Nephron progenitor cell (in vitro differentiated cells): ENCODE measurements at regions not wholly inside any gene's neighbourhood (a gene's known extent, or its start where the extent isn't known, plus 50 kb on each side); places are given as distances from the start of the nearest gene placed in this dataset.

Experiments
- DNase-seq: peaks from one replicate; pipeline ENCODE4 v3.0.0; 2021
- H3K27ac Mint-ChIP-seq: 2 replicates; pipeline ENCODE4 v1.8.0; 2021; ENCODE audit warnings: mild to moderate bottlenecking, moderate library complexity, mixed read lengths
- H3K27me3 Mint-ChIP-seq: 2 replicates; pipeline ENCODE4 v1.8.0; 2021; ENCODE audit warnings: mild to moderate bottlenecking, low read depth, mixed read lengths; ENCODE audit not compliant: poor library complexity
- H3K36me3 Mint-ChIP-seq: 2 replicates; pipeline ENCODE4 v1.8.0; 2021; ENCODE audit warnings: low read depth, mixed read lengths
- H3K4me1 Mint-ChIP-seq: 2 replicates; pipeline ENCODE4 v1.8.0; 2021; ENCODE audit warnings: mixed read lengths
- H3K4me3 Mint-ChIP-seq: 2 replicates; pipeline ENCODE4 v1.8.0; 2021; ENCODE audit warnings: mild to moderate bottlenecking, moderate library complexity, mixed read lengths
- H3K9me3 Mint-ChIP-seq: 2 replicates; pipeline ENCODE4 v1.8.0; 2021; ENCODE audit warnings: mild to moderate bottlenecking, moderate library complexity, mixed read lengths
- CTCF ChIP-seq: fragments of 200-600 bp; sonication (generic); IDR thresholded peaks from 2 replicates; pipeline ENCODE4 v1.5.0; 2021; ENCODE audit warnings: antibody characterized with exemption

GRCh38 chr3:70120357-70120966, 120.9 kb downstream of the SAMMSON start:
- Mint-ChIP-seq H3K4me1 (no peaks in the 10 kb centered on the region), H3K9me3 (peaks cover 8% of the 10 kb centered on the region), H3K4me3 (no peak overlapping the region), H3K36me3 (no peaks in the 10 kb centered on the region), H3K27ac (no peak overlapping the region), H3K27me3 (no peaks in the 10 kb centered on the region)
- peak; percentile 52 for DNase-seq
- TF ChIP-seq CTCF, result peak; percentile 35

GRCh38 chr3:70127192-70127591, 127.7 kb downstream of the SAMMSON start:
- Mint-ChIP-seq H3K36me3 (no peaks in the 10 kb centered on the region), H3K9me3 (no peaks in the 10 kb centered on the region), H3K27me3 (peaks cover 10% of the 10 kb centered on the region), H3K27ac (no peak overlapping the region), H3K4me1 (peaks cover 8% of the 10 kb centered on the region), H3K4me3 (no peak overlapping the region)
- no peak for DNase-seq
- TF ChIP-seq CTCF, result no peak

- Mint-ChIP-seq H3K36me3 (no peaks in the 10 kb centered on the region), H3K9me3 (no peaks in the 10 kb centered on the region)
- no peak for DNase-seq
These were observed 137.8 kb downstream of the SAMMSON start for GRCh38 chr3:70137366-70137765.

GRCh38 chr3:70138606-70139005, 139.1 kb downstream of the SAMMSON start:
- H3K36me3 Mint-ChIP-seq, result no peaks in the 10 kb centered on the region
- no peak overlapping the region for H3K27ac Mint-ChIP-seq
- no peaks in the 10 kb centered on the region for H3K4me1 Mint-ChIP-seq

More at GRCh38 chr3:70137366-70137765, 137.8 kb downstream of the SAMMSON start:
- no peak for TF ChIP-seq CTCF
- Mint-ChIP-seq H3K27ac (no peak overlapping the region), H3K4me1 (no peaks in the 10 kb centered on the region), H3K27me3 (no peaks in the 10 kb centered on the region), H3K4me3 (no peak overlapping the region)

More at GRCh38 chr3:70138606-70139005, 139.1 kb downstream of the SAMMSON start:
- Mint-ChIP-seq H3K9me3 (no peaks in the 10 kb centered on the region), H3K27me3 (no peaks in the 10 kb centered on the region), H3K4me3 (no peak overlapping the region)
- no peak for DNase-seq
- TF ChIP-seq CTCF, result no peak
